Fibroblast of villous mesenchyme (primary cell): ENCODE measurements at regions not wholly inside any gene's neighbourhood (a gene's known extent, or its start where the extent isn't known, plus 50 kb on each side); places are given as distances from the start of the nearest gene placed in this dataset.
A peak's percentile ranks its signal among the peaks of the same experiment; 100 is the strongest.

Experiments
- DNase-seq: peaks from one replicate; pipeline ENCODE4 v3.0.0-alpha.2; 2010; ENCODE audit warnings: low read depth
- H3K4me3 ChIP-seq: 2 replicates; pipeline ENCODE4 v1.5.1; 2011; ENCODE audit warnings: low read depth, mild to moderate bottlenecking, low read length
- CTCF ChIP-seq: IDR thresholded peaks from 2 replicates; pipeline ENCODE4 v1.5.1; 2012; ENCODE audit warnings: low read depth, mild to moderate bottlenecking, low read length; ENCODE audit not compliant: insufficient read depth

GRCh38 chr5:167908606-167909005 is 382.8 kb upstream of the WWC1 start:
- DNase-seq: no peak
- no peak for TF ChIP-seq CTCF
- H3K4me3 ChIP-seq: no peak overlapping the region

- H3K4me3 ChIP-seq: no peak overlapping the region
- TF ChIP-seq CTCF: no peak
- DNase-seq: no peak
Observed at GRCh38 chr5:167912941-167913665, 378.3 kb upstream of the WWC1 start.

GRCh38 chr5:167915237-167915636 is 376.2 kb upstream of the WWC1 start:
- no peak overlapping the region for H3K4me3 ChIP-seq
- DNase-seq: no peak
- no peak for TF ChIP-seq CTCF

- no peak for DNase-seq
- TF ChIP-seq CTCF: no peak
- no peak overlapping the region for H3K4me3 ChIP-seq
Observed at GRCh38 chr5:167916261-167916691, 375.2 kb upstream of the WWC1 start.

GRCh38 chr5:167916706-167917105 is 374.7 kb upstream of the WWC1 start:
- DNase-seq: peak; percentile 21
- no peak for TF ChIP-seq CTCF

GRCh38 chr5:167918184-167918812 is 373.1 kb upstream of the WWC1 start:
- no peak for DNase-seq
- TF ChIP-seq CTCF: no peak
- H3K4me3 ChIP-seq: no peak overlapping the region

More at GRCh38 chr5:167916706-167917105, 374.7 kb upstream of the WWC1 start:
- H3K4me3 ChIP-seq: no peak overlapping the region
